ENCODE measurements at regions not wholly inside any gene's neighbourhood (a gene's known extent, or its start where the extent isn't known, plus 50 kb on each side); places are given as distances from the start of the nearest gene placed in this dataset.
"Not testable (repeated sequence)": the region's sequence is repeated elsewhere in the genome, so short reads cannot be mapped to it uniquely, and the experiment has no call there.

DNA sequence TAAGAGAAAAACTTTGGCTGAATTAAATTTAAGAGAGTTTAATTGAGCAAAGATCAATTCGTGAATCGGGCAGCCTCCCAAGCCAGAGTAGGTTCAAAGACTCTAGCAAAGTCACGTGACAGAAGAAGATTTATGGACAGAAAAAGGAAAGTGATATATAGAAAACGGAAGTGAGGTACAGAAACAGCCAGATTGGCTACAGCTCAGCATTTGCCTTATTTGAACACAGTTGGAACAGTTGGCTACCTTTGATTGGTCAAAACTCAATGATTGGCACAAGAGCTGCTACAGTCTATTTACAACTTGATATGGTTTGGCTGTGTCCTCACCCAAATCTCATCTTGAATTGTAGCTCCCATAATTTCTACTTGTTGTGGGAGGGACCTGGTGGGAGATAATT is 102.6 kb downstream of the PLG start:
- DNase-seq = no peak

DNA sequence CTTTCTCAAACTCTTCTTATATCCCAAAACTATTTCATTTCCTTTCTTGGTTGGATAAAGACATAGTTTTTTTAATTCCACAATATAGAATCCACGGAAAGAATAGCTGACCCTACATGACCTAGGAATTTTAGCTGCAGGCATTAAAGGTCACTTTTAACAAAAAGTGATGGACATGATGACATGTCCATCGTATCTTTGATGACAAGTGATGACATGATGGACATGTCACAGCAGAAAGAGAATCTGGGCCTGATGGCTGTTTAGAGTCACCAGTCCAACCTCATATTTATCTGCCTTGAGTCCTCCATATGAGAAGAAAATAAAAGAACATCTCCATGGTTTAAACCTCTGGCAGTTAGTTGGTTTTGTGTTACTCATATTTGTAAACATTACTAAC is 106.2 kb downstream of the PLG start:
- no peak for DNase-seq

DNA sequence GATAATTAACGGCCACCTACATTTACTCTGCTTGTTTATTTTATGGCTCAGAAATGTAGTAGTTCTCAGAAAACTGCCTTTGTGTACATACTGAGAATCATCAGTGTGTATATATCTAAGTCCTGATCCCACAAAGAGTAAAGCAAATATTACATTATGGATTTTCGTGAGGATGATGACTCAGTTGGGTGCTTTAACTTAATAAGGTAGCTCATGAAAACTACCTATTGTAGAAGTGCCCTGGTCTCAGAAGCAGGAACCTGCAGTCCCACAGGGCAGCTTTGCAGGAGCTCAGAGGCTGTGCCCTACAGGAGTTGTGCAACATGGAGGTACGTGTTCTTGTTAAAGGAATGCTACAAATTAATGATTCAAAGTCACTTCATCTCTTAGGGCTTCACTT is 108.2 kb downstream of the PLG start:
- DNase-seq = no peak

DNA sequence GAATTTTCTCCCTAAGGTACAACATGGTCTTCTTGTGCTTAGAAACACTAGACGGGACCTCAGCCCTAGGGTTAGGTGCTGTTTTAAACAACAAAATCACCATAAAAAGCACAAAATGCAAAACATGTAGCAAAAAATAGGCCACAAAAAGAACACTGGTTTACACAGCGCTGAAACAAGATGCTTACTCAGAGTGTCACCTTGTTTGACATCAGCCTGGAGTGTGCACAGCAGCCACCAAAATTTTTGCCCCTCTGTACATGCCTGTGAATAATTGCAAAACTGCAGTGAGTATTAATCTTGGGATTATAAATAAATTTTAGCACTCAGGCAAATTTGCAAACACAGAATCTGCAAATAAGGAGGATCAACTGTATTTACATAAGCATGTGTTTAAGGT is 110.1 kb downstream of the PLG start:
- no peak for DNase-seq

DNA sequence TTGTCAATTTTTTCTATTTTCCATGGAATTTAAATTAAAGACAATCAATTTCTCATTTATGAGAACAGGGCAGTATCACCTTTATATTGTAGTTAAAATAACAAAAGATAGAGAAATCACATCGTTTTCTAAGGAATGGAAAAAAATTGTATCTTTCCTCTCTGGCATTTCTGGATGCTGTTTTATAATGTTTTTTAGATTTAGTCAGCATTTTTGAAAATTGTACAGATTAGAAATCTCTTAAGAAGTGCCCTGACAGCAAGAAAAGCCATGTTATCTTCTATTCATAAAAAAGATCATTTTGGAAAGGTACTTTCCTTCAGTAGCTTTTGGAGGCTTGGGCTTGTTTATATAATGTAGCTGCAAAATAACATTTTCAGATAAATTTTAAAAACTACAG is 116.9 kb downstream of the PLG start:
- DNase-seq = no peak

DNA sequence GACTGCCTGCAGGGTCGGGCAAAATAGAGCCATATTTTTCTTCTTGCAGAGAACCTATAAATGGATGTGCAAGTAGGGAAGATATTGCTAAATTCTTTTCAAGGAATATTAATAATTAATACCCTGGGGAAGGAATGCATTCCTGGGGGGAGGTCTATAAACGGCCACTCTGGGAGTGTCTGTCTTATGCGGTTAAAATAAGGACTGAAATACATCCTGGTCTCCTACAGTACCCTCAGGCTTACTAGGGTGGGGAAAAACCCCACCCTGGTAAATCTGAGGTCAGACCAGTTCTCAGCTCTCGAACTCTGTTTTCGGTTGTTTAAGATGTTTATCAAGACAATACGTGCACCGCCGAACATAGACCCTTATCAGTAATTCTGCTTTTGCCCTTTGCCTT is 118.6 kb downstream of the PLG start:
- not testable (repeated sequence) for DNase-seq

DNA sequence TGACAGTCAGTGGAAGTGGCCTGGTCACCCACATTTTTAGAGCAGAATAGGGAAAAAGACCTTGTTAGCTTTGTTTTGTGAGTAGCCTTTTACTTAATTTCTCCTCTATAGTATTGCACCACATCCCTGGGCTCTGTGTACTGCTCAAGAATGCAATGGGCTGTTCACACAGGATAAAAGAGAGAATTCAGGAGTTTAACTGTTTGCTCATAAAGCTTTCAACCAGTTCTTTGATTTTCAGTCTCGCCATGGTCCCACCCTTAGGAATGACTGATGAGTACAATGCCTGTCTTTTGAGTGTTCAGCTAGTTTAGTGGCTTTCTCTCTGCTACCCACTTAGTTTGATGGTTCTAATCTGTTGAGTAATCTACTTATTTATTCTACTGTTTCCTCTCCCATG is 129.7 kb downstream of the PLG start:
- no peak for DNase-seq

DNA sequence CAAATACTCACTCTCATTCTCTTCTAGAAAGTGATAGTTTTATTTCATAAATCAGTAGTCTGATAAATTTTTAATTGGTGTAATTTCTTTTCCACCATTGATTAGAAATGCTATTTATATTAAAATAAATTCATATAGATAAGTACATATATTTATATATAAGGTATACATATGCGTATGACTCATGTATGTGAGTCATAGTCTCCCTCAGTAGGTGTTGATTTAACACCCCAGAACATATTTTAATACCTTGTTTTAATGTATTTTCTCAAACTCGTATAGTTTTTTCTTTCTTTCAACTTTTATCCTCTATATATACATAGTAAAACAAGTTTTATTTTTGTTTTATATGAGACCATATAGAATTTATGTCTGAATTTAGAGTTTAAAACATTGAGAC is 130.4 kb downstream of the PLG start:
- no peak for DNase-seq

DNA sequence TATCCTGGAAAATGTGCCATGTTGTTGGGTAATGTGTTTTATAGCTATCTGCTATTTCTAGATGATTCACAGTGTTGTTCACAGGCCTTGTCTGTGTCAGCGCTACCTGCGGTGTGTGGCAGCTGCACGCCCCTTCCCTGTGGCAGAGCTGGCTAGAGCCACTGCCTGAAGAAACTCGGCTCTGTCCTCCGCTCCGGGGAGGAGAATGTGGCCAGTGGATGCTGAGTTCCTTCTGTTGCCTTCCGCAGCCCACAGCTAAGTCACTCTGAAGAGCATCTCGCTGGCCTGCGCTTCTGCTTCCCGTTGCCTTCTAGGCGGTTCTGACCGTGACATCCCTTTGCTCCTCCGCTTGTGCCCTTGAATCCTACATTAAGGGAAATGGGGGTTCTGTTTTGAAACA is 135.1 kb downstream of the PLG start:
- DNase-seq = peak in 4 of 58 donors; percentile 2 to 11 (median 8)

DNA sequence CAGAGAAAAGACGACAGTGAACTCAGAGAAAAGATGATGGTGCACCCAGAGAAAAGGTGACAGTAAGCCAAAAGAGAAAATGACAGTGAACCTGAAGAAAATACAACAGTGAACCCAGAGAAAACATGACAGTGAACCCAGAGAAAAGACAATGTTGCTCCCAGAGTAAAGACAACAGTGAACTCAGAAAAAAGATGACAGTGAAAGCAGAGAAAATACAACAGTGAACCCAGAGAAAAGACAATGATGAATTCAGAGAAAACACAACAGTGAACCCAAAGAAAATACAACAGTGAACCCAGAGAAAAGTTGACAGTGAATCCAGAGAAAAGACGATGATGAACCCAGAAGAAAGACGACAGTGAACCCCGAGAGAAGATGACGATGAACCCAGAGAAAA is 140.5 kb upstream of the MAP3K4 start:
- no peak for DNase-seq

DNA sequence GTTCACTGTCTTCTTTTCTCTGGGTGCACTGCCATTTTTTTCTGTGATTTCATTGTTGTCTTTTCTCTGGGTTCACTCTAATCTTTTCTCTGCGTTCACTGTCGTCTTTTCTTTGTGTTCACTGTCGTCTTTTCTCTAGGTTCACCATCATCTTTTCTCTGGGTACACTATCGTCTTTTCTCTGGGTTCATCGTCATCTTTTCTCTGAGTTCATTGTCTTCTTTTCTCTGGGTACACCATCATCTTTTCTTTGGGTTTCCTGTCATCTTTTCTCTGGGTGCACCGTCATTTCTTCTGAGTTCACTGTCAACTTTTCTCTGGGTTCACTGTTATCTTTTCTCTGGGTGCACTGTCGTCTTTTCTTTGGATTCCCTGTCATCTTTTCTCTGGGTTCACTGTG is 137.6 kb upstream of the MAP3K4 start:
- no peak for DNase-seq

DNA sequence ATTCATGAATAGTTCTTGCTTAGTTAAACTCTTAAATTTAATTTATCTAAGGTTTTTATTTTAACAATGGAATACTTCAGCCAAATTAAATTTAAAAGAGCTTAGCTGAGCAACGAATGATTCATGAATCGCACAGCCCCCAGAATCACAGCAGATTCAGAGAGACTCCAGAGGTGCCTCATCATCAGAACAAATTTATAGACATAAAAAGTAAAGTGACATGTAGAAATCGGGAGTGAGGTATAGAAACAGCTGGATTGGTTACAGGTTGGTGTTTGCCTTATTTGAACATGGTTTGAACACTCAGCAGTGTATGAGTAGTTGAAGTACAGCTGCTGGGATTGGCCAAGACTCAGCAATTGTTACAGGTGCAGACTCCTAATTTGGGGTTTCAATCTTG is 132.7 kb upstream of the MAP3K4 start:
- DNase-seq = no peak

DNA sequence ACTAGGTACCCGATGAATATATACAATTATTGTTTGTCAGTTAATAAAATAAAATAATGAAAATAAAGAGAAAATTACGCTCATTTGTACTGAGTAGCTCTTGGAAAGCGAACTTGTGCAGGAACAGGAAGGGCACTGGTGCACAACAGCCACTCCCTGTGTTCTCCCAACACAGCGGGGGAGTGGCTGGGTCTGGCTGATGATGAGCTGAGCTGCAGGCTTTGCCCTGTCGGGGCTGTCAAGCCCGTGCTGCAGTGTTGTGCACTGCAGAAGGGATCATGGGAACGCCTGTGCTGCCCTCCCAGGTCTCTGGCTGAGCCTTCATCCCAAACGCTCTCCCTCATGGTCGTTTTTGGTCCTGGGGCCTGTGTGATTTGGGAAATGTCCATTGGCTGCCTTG is 131.7 kb upstream of the MAP3K4 start:
- DNase-seq = no peak

DNA sequence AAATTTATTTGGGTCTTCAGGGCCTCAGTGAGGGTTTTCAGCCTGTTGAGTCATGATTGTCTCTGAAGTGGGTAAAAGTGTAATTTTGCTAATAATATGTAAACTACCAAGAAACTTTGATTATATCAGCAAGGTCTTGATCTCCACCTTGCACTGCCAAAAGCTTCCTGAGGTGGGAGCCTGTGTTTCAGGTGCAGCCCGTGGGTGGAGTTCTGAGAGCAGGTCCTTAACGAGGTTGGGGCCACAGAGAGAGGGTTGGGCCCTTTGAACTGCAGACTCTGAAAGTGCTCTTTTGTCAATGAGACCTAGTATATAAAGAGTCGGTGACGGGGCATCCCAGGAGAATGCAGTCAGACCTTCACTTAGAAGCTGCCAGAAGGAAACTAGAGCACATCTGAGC is 129.7 kb upstream of the MAP3K4 start:
- DNase-seq = no peak

DNA sequence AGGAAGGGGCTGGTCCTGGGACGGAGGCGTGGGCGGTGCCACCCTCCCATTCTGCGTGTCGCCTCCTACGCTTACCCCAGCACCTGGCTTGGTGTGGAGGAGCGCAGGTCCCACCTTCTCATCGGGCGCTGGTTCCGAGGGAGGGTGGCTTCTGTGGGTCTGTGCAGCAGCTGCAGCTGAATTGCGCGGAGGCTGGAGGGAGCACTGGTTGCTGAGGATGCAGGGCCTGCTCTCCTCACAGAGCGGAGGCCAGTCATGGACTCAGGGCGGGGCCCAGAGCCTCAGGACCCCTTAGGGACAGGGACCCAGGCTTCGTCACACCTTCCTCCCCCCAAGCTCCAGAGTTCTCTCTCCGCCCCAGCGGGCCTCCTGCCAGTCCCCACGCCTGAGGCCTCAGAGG is 127.8 kb upstream of the MAP3K4 start:
- no peak for DNase-seq

DNA sequence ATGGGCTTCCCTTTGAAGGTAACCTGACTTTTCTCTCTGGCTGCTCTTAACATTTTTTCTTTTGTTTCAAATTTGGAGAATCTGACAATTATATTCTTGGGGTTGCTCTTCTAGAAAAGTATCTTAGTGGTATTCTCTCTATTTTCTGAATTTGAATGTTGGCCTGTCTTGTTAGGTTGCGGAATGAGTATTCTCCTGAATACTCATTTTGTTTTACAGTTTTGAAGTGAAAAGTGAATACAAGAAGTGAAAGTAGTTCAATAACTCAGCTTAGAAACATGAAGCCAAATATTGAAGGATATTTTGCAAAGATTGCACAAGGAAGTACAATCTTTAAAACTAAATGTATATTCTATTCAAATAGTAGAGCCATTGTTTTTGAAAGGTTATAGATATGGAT is 120.2 kb upstream of the MAP3K4 start:
- DNase-seq = no peak

DNA sequence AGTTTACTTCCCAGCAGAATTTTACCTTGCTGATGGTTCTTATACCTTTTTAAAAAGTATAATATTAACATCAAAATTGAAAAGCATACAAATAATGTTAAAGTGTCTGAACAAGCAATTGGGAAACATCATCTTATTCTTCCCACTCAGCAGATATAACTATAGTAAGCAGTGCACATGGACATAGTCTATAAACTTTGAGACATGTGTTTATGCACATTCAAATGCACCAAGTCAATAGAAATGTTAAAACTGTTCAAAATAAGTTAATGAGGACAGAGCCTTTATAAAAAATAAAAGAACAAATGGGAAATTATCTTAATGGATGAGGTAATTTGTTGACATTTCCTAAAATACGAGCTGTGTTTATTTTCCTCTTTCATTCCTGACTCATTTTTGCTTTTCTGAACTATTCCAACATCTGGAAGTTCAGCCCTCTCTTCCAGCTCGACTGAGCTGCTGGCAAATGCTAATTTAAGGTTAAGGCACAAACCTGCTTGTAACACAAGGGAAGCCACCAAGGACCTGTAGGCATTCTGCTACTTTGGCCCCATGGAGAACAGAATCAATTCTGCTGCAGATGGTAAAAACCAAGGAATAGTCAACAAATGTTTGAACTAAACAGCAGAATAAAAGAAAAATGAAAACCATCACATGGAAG is 110.3 kb upstream of the MAP3K4 start:
- DNase-seq = no peak

DNA sequence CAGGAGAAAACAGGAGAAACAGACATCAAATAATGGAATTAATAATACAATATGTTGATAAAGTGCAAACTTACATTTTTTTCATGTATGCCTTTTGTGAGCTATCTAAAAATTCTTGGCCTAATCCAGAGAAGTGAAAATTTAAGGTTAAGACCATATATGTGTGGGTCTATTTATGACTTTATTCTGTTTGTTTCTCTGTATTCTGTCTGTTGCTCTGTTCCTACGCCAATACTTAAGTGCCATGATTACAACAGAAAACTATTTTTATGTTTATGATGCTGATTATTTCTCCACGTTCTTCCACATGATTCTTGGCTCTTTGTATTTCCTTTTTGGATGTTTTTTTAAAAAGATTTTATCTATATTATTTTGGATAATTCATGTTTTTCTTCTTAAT is 109.6 kb upstream of the MAP3K4 start:
- no peak for DNase-seq

DNA sequence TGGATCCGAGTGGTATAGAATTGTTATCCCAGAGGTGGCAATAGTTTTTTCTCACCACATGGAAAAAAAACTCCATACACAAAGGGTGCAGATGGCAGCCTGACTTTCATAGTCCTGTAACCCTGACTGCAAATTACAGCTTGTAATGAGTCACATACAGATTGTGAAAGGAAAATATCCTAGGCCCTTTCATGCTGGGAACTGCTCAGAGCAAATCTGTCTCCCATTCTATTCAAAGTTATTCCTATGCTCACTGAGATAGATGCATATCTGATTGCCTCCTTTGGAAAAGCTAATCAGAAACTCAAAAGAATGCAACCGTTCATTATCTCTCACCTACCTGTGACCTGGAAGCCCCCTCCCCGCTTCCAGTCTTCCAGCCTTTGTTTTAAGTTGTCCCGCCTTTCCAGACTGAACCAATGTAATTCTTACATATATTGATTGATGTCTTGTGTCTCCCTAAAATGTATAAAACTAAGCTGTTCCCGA is 108.7 kb upstream of the MAP3K4 start:
- DNase-seq = no peak

DNA sequence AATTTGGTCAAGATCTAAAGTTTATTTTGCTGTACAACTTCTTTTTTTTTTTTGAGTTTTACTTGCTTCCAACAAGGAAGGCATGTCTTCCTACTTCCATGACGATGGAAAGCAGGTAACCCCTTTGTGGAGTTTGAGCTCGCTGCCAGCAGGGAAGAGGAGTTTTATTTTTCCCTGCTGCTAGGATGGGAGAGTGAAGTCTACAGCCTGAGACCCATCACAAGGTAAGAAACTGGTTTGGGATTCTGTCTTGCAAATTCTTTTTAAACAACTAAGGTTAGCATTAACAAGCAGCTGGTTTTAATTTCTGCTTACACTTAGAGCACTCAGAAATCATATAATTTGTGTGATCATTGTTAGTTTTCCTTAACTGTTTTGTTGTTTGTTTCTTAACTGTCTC is 108.0 kb upstream of the MAP3K4 start:
- no peak for DNase-seq

DNA sequence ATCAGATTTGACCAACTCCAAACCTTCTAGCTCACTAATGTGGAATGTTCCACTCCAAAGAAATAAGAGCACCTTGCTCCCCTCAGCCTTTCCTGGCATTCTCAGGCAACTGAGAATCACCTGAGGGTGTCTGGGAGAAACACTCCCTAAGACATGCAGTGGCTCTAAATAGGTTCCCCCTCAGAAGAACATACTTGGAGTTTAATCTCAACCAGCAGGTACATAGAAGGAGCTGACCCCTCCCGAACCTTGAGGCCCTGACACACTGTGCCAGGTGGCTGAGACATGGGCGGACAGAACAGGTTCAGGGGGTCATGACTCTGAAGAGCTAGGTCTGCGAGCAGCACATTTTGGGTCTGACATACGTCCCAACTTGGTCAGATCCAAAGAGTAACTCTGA is 107.6 kb upstream of the MAP3K4 start:
- no peak for DNase-seq

DNA sequence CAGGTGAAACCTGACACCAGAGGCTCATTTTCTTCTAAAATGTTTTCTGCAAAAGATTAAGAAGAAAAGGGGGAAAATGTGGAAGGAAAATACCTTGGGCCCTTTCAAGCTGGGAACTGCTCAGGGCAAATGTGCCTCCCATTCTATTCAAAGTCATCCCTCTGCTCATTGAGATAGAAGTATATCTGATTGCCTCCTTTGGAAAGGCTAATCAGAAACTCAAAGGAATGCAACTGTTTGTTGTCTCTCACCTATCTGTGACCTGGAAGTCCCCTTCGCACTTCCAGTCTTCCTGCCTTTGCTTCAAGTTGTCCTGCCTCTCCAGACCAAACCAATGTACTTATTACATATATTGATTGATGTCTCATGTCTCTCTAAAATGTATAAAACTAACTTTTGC is 102.4 kb upstream of the MAP3K4 start:
- DNase-seq = not testable (repeated sequence)

DNA sequence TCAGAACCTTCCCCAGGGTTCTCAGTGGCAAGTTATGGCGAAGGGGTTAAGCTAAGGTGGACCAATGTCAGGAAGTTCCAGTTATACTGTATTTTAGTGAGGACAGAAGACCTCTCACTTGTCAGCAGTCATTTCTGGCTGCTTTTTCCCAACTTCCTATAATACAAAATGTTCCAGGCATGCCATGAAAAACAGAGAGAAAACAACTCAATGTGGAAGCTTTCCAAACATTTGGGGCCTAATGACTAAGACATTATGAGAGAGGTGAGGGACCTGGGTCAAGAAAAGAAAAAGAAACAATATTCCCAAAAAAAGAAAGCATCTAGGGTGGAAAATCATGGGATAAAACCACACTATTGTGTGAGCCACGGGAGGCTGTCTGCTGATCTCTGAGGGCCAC is 99.9 kb upstream of the MAP3K4 start:
- no peak for DNase-seq

DNA sequence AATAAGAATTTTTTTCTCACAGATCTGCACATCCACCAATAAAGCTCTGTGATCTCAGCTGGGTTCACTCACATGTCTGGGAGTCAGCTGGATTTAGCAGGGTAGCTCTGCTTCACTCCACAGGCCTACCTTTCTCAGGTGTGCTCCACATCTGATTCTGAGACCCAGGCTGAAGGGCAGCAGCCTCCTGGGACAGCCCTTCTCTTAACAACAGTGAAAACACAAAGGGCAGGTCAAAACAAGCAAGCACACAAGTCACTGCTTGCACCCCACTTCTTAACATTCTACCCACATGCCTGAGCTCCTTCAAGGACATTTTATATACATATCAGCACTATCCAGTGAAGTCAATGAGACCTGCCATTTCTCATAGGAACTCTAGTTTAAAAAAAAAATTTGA is 96.0 kb upstream of the MAP3K4 start:
- DNase-seq = no peak
